C4-2B (cell line): ENCODE measurements at regions not wholly inside any gene's neighbourhood (a gene's known extent, or its start where the extent isn't known, plus 50 kb on each side); places are given as distances from the start of the nearest gene placed in this dataset.

Source experiments
- H3K27ac ChIP-seq: fragments of 450-650 bp; 2 replicates; pipeline ENCODE4 v1.5.1; 2017
- ZFX ChIP-seq: fragments of 450-650 bp; IDR thresholded peaks from 2 replicates; pipeline ENCODE4 v1.6.1; 2017
- TF ChIP-seq, protein P1 (sequence below): fragments of 450-650 bp; conservative IDR thresholded peaks from 2 replicates; pipeline ENCODE4 v1.5.1; 2017; ENCODE audit warnings: mild to moderate bottlenecking

DNA sequence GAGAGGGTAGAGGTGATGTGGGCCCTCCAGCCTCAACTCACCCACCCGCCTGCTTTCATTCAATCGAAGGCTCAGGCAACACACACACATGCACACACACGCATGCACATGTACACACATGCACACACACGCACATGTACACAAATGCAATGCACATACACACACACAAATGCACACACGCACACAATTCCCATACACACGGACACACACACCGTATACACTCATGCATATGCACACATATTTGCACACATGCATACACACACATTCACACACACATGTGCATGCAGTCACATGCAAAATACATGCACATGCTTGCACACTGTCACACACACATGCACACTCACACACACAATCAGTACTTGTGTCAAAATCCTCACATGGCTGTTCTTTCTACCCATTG lies 55.9 kb upstream of the SPACA7 start:
- TF ChIP-seq, protein P1, sequence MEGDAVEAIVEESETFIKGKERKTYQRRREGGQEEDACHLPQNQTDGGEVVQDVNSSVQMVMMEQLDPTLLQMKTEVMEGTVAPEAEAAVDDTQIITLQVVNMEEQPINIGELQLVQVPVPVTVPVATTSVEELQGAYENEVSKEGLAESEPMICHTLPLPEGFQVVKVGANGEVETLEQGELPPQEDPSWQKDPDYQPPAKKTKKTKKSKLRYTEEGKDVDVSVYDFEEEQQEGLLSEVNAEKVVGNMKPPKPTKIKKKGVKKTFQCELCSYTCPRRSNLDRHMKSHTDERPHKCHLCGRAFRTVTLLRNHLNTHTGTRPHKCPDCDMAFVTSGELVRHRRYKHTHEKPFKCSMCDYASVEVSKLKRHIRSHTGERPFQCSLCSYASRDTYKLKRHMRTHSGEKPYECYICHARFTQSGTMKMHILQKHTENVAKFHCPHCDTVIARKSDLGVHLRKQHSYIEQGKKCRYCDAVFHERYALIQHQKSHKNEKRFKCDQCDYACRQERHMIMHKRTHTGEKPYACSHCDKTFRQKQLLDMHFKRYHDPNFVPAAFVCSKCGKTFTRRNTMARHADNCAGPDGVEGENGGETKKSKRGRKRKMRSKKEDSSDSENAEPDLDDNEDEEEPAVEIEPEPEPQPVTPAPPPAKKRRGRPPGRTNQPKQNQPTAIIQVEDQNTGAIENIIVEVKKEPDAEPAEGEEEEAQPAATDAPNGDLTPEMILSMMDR: no peak
- no peak for TF ChIP-seq ZFX
- no peak overlapping the region for H3K27ac ChIP-seq

DNA sequence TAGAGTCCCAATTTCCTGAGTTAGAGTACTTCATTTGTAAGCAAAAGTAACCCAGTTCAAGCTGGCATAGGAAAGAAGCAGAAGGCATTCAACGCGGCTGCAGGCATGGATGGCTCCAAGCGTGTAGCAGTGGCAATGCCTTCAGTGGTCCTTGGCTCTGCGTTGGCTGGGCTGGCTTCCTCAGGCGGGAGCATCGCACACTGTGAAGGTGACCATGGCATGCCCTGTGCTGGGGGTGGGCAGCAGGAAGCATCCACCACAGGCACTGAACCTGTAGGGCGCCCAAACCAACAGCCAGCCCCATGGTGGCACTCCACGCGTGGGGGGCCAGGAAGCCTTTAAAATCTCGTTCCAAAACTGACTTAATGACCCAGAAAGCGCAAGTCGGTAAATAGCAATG lies 53.6 kb upstream of the SPACA7 start:
- H3K27ac ChIP-seq: no peak overlapping the region
- TF ChIP-seq, protein P1: no peak
- TF ChIP-seq ZFX: no peak

DNA sequence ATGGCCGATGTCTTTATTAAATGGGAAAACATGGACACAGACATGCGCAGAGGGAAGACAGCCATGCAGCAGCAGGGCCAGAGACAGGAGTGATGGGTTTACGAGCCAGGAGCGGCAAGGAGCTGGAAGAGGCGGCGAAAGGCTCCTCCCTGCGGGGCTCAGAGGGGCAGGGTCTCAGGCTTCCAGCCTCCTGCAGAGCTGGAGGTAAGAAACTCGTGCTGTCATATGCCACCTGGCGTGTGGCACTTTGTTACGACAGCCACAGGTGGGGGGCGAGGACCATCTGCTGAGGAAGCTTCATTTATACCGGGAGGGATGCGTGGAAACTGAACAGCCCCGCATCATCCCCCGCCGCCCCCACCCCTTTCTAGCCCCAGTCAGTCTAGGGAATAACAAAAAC lies 52.0 kb upstream of the SPACA7 start:
- TF ChIP-seq, protein P1: no peak
- no peak for TF ChIP-seq ZFX
- H3K27ac ChIP-seq: no peak overlapping the region

DNA sequence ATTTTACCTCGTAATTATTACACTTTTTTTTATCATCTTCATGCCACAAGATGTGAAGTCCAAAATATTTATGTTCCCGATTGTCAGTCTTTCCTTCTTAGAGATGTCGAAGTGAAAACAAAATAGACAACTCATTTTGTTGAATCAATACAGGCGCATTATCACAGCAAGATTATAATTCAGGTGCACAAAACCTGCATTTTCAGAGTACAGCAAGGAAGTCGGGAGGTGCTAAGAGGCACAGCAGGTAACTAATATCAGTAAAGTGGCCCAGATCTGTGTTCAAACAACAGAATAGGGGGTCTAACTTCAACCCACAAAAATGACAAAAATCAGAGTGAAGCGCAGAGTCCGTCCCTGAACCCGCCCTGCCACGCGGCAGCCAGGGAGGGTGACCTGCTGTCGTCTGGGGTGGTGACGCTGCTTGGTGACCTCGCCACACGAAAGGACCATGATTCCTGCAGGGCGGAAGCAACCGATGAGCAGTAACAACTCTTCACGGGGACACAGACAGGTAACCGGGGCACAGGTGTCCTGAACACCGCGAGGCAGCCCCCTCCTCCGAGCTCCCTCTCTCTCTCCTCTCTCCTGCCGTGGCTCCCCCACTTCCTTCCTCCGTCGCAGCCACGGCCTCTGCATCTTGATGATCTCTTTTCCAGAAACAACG lies 50.9 kb upstream of the SPACA7 start:
- TF ChIP-seq ZFX: no peak
- TF ChIP-seq, protein P1: no peak
- H3K27ac ChIP-seq: no peak overlapping the region

DNA sequence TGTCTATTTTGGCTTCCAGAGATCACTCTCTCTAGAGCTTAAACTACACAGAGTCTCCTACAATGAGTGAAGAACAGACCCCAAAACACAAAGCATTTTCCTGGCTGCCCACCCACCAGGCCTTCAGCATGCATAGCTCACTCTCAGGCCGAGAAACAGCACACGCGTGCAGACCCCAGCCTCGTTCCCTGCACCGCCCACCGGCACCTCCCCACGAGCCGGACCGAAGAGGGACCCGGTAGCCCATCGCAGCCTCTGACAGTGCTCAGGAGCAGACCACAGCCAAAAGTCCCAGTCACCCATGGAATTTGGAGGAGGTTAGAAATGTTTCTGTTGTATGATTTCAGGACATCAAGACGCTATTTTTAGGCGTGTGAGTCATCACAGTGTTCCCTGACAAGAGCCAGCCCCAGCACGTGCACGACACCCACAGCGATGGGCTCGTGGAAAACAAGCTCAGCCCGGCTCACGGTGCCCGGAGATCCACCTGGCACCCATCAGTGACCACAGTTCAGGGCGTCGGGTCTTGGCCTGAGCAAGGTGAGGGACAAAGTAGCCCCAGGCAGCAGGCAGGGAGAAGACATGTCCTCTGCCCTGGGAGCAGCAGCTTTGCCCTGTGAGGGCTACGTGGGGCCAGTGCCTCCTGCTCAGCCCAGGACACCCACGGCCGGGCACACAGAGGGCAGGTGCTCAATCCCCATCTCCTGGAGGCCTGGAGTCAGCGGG lies 50.1 kb upstream of the SPACA7 start:
- no peak overlapping the region for H3K27ac ChIP-seq
- TF ChIP-seq, protein P1: no peak
- TF ChIP-seq ZFX: no peak
